ENCODE measurements at regions not wholly inside any gene's neighbourhood (a gene's known extent, or its start where the extent isn't known, plus 50 kb on each side); places are given as distances from the start of the nearest gene placed in this dataset.

DNA sequence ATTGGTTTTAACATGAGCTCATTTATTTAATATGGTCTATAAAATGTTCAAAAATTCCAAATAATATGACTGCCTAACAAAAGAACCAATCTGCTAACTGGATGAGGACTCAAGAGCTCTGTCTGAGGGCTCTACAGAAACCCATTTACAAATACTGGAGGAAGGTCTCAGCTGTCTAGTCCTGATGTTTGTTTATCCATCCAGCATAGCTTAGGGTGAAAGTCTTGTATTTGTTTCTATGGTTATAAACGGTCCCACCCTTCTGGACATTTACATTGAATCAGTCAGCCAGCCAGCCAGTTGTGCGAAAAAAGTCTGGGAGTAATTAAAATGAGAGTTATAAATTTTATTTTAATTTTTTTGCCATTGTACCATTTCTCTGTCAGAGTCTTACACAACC, 220.7 kb downstream of the BMP4 start:
- Histone ChIP-seq H3K9me3 (no peaks in the 10 kb centered on the region), H3K36me3 (no peaks in the 10 kb centered on the region), H3K27me3 (ENCODE audit: low read depth) (no peaks in the 10 kb centered on the region), H3K4me3 (no peak overlapping the region), H3K4me1 (no peaks in the 10 kb centered on the region), H3K27ac (no peak overlapping the region)
- DNase-seq (no peak), ATAC-seq (no peak)
- intact Hi-C loops (cut with DNase I): no loop called here
- TF ChIP-seq, protein P1, sequence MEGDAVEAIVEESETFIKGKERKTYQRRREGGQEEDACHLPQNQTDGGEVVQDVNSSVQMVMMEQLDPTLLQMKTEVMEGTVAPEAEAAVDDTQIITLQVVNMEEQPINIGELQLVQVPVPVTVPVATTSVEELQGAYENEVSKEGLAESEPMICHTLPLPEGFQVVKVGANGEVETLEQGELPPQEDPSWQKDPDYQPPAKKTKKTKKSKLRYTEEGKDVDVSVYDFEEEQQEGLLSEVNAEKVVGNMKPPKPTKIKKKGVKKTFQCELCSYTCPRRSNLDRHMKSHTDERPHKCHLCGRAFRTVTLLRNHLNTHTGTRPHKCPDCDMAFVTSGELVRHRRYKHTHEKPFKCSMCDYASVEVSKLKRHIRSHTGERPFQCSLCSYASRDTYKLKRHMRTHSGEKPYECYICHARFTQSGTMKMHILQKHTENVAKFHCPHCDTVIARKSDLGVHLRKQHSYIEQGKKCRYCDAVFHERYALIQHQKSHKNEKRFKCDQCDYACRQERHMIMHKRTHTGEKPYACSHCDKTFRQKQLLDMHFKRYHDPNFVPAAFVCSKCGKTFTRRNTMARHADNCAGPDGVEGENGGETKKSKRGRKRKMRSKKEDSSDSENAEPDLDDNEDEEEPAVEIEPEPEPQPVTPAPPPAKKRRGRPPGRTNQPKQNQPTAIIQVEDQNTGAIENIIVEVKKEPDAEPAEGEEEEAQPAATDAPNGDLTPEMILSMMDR (IDR thresholded peaks at IDR 0.05): no peak

DNA sequence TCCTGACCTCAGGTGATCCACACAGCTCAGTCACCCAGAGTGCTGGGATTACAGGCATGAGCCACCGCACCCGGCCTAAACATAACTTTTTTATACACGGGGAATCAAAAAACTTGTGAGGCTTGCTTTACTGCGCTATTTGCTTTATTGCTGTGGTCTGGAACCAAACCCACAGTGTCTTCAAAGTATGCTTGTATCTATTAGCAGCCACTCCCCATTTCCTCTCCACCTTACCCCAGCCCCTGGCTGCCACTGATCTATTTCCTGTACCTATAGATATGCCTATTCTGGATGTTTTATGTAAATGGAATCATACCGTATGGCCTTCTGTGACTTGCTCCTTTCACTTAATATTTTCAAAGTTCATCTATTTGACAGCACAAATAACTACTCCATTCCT, 233.4 kb downstream of the BMP4 start:
- TF ChIP-seq, protein P1 (IDR thresholded peaks at IDR 0.05): no peak
- DNase-seq (no peak), ATAC-seq (no peak)
- Histone ChIP-seq H3K36me3 (no peaks in the 10 kb centered on the region), H3K27me3 (ENCODE audit: low read depth) (no peaks in the 10 kb centered on the region), H3K4me1 (no peaks in the 10 kb centered on the region), H3K4me3 (no peak overlapping the region), H3K27ac (no peak overlapping the region), H3K9me3 (no peaks in the 10 kb centered on the region)
- intact Hi-C loops (cut with DNase I): no loop called here

DNA sequence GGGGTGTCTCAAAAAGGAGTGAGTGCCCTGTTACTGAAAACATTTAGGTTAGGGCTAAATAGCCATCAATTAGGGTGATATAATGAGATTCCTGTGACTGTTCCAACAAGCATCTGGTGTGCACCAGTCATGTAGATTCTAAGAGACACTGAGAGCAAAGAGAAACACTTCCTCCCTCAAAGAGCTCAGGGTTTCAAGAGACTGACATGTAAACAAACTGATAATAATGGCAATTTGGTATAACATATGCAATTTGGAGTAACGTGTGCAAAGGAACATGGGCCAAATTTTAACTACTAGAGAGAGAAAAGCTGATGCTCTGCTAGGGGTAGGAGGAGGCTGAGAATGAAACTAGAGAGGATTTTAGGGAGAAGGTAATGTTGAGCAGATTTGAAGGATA, 237.1 kb downstream of the BMP4 start:
- Histone ChIP-seq H3K9me3 (no peaks in the 10 kb centered on the region), H3K4me3 (no peak overlapping the region), H3K27me3 (ENCODE audit: low read depth) (no peaks in the 10 kb centered on the region), H3K27ac (no peak overlapping the region), H3K36me3 (no peaks in the 10 kb centered on the region), H3K4me1 (peaks cover 10% of the 10 kb centered on the region)
- TF ChIP-seq, protein P1 (IDR thresholded peaks at IDR 0.05): no peak
- intact Hi-C loops (cut with DNase I): no loop called here
- no peak for ATAC-seq
- DNase-seq: no peak

DNA sequence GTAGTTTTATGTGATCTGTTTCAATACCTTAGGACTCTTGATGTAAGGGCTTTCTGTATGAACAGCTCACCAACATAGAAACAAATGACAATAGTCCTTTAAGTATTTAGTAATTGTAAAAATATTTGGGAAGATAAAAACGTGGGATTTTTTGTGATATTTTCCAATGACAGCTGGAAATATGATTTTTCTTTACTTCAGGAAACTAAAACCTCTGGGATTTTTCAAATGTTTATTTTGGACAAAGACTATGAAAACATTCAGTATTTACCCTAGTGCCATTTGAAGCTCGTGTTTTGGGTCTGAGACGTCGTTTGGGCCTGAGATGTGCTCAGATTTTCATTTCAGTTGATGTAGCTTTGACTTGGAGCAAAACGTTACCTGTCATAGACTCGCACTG, 240.0 kb downstream of the BMP4 start:
- no peak for DNase-seq
- H3K9me3 ChIP-seq: no peaks in the 10 kb centered on the region
- no peak overlapping the region for H3K27ac ChIP-seq
- ATAC-seq: no peak
- peaks cover 15% of the 10 kb centered on the region for H3K4me1 ChIP-seq
- H3K27me3 ChIP-seq (ENCODE audit: low read depth): no peaks in the 10 kb centered on the region
- TF ChIP-seq, protein P1 (IDR thresholded peaks at IDR 0.05): no peak
- intact Hi-C loops (cut with DNase I): no loop called here
- H3K36me3 ChIP-seq: no peaks in the 10 kb centered on the region
- H3K4me3 ChIP-seq: no peak overlapping the region

DNA sequence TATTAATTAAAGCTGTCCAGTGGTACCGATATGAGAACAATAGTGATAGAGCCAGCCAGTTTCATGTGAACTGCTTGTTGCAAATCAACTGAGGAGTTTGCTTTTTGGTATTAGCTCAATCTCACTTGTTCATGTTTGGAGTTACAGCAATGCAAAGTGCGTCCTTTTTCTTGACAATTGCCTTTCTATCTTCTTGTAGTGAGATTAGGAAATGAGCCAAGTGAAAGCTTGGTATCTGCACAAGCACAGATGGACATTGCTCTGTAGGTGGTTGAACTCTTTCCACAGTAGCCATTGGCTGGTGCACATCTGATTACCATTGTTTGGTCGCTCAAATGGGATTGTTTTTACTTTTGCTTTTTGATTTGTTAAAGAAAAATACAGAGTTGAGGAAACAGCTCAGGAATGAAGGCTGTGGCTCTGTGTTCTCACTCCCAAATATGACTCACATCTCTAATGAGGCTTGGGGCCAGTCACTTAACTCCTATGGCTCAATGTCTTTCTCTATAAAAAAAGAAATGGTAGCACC, 241.4 kb downstream of the BMP4 start:
- Histone ChIP-seq H3K4me1 (peaks cover 15% of the 10 kb centered on the region), H3K27ac (no peak overlapping the region), H3K27me3 (ENCODE audit: low read depth) (no peaks in the 10 kb centered on the region), H3K9me3 (no peaks in the 10 kb centered on the region), H3K4me3 (no peak overlapping the region), H3K36me3 (no peaks in the 10 kb centered on the region)
- intact Hi-C loops (cut with DNase I): no loop called here
- peak in 1 of 2 donors; percentile 44 for ATAC-seq
- no peak for DNase-seq
- TF ChIP-seq, protein P1 (IDR thresholded peaks at IDR 0.05): no peak
